H1 (cell line): ENCODE measurements at regions not wholly inside any gene's neighbourhood (a gene's known extent, or its start where the extent isn't known, plus 50 kb on each side); places are given as distances from the start of the nearest gene placed in this dataset.

Experiments
- CTCF ChIP-seq, 3 experiments: IDR thresholded peaks; 1 replicate in 2 of 3; 2 replicates in 1 of 3; pipeline versions ENCODE4 v1.5.1 to v1.6.1; 2011; ENCODE audit warnings: low read length in 3 of 3, mild to moderate bottlenecking in 3 of 3, inconsistent platforms in 2 of 3, low read depth in 1 of 3, moderate library complexity in 1 of 3; ENCODE audit not compliant: insufficient read depth in 1 of 3; ENCODE audit errors: control extremely low read depth in 1 of 3
- POLR2A ChIP-seq, 2 experiments: IDR thresholded peaks; 1 replicate in 1 of 2; 2 replicates in 1 of 2; pipeline ENCODE4 v1.6.1; 2011; ENCODE audit warnings: low read depth in 2 of 2, low read length in 2 of 2, mild to moderate bottlenecking in 2 of 2; ENCODE audit errors: control extremely low read depth in 1 of 2
- RAD21 ChIP-seq, 2 experiments: IDR thresholded peaks in 1 of 2; conservative IDR thresholded peaks in 1 of 2; 2 replicates each; pipeline ENCODE4 v1.6.1; 2011; ENCODE audit warnings: low read depth in 2 of 2, low read length in 2 of 2, improper control_type of control experiment in 1 of 2, inconsistent platforms in 1 of 2, mild to moderate bottlenecking in 1 of 2, moderate library complexity in 1 of 2

- TF ChIP-seq RAD21 (IDR thresholded peaks at IDR 0.05 in 1 of 2, conservative IDR thresholded peaks at IDR 0.05 in 1 of 2; ENCODE audit: low read depth in 2 of 2, low read length in 2 of 2): no peak
- no peak for TF ChIP-seq POLR2A (IDR thresholded peaks at IDR 0.05; ENCODE audit: control extremely low read depth in 1 of 2, low read depth in 2 of 2, low read length in 2 of 2)
- no peak for TF ChIP-seq CTCF (IDR thresholded peaks at IDR 0.05; ENCODE audit: control extremely low read depth in 1 of 3, insufficient read depth in 1 of 3, low read depth in 1 of 3, low read length in 3 of 3)
Observed at GRCh38 chr4:183828839-183829238, 76.3 kb upstream of the STOX2 start.
